ENCODE measurements at regions not wholly inside any gene's neighbourhood (a gene's known extent, or its start where the extent isn't known, plus 50 kb on each side); places are given as distances from the start of the nearest gene placed in this dataset.

GRCh38 chr20:22374678-22375590 is 209.4 kb downstream of the FOXA2 start:
- TF ChIP-seq CTCF (IDR thresholded peaks at IDR 0.05): no peak
- H3K4me1 ChIP-seq (ENCODE audit: control insufficient read depth in 1 of 2, insufficient read depth in 1 of 2, low read depth in 1 of 2, low read length in 1 of 2): no peaks in the 10 kb centered on the region

GRCh38 chr20:22374066-22374465 is 210.3 kb downstream of the FOXA2 start:
- H3K36me3 ChIP-seq: no peaks in the 10 kb centered on the region
- H3K9me3 ChIP-seq: no peaks in the 10 kb centered on the region
- no peak overlapping the region for H3K27ac ChIP-seq
- no peaks in the 10 kb centered on the region for H3K27me3 ChIP-seq
- H3K4me1 ChIP-seq (ENCODE audit: control insufficient read depth in 1 of 2, insufficient read depth in 1 of 2, low read depth in 1 of 2, low read length in 1 of 2): no peaks in the 10 kb centered on the region
- no peak for TF ChIP-seq CTCF (IDR thresholded peaks at IDR 0.05)
- H3K4me3 ChIP-seq (ENCODE audit: low read depth in 1 of 2, low read length in 1 of 2): no peak overlapping the region

More at GRCh38 chr20:22374678-22375590, 209.4 kb downstream of the FOXA2 start:
- H3K36me3 ChIP-seq: no peaks in the 10 kb centered on the region
- H3K27me3 ChIP-seq: no peaks in the 10 kb centered on the region
- no peak overlapping the region for H3K27ac ChIP-seq
- no peaks in the 10 kb centered on the region for H3K9me3 ChIP-seq
- no peak overlapping the region for H3K4me3 ChIP-seq (ENCODE audit: low read depth in 1 of 2, low read length in 1 of 2)

DNA sequence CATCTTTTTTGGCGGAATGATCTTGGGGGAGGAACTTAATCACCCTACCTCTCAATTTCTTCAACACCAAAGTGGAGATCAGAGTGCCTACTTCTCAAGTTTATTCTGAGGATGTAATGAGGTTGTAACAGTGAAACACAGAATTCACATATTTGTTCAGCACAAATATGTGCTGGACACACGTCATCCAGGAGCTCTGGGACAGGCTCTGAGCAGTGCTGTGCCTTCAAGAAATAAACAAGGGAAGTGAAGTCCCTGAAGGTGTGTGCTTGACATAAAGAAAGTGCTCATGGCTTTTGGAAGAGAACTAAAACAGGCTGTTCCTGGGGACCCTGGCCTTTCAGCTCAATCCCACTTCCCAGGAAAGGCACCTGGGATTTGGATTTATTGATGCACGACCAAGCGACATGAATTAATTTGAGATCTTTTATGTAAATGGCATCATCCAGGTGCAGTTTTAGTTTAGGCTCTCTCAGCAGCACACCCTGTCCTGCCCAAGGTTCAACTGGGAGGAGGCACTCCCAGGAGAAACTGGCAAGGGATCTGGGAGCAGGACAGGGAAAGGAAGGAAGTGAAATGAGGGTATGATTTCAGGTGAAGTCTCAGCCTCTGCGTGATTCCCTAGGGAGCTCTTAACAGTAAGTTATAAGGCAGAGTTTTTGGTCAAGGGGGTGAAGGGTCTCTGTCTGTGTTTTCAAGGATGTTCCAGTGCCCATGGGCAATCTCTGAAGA is 211.0 kb downstream of the FOXA2 start:
- no peak overlapping the region for H3K27ac ChIP-seq
- no peaks in the 10 kb centered on the region for H3K9me3 ChIP-seq
- no peak for TF ChIP-seq CTCF (IDR thresholded peaks at IDR 0.05)
- H3K4me1 ChIP-seq (ENCODE audit: control insufficient read depth in 1 of 2, insufficient read depth in 1 of 2, low read depth in 1 of 2, low read length in 1 of 2): no peaks in the 10 kb centered on the region
- H3K27me3 ChIP-seq: no peaks in the 10 kb centered on the region
- H3K36me3 ChIP-seq: no peaks in the 10 kb centered on the region
- no peak overlapping the region for H3K4me3 ChIP-seq (ENCODE audit: low read depth in 1 of 2, low read length in 1 of 2)

GRCh38 chr20:22371843-22372242 is 212.5 kb downstream of the FOXA2 start:
- no peaks in the 10 kb centered on the region for H3K36me3 ChIP-seq
- TF ChIP-seq CTCF (IDR thresholded peaks at IDR 0.05): no peak
- H3K27ac ChIP-seq: no peak overlapping the region
- no peaks in the 10 kb centered on the region for H3K9me3 ChIP-seq
- H3K4me1 ChIP-seq (ENCODE audit: control insufficient read depth in 1 of 2, insufficient read depth in 1 of 2, low read depth in 1 of 2, low read length in 1 of 2): no peaks in the 10 kb centered on the region
- no peaks in the 10 kb centered on the region for H3K27me3 ChIP-seq
- no peak overlapping the region for H3K4me3 ChIP-seq (ENCODE audit: low read depth in 1 of 2, low read length in 1 of 2)

DNA sequence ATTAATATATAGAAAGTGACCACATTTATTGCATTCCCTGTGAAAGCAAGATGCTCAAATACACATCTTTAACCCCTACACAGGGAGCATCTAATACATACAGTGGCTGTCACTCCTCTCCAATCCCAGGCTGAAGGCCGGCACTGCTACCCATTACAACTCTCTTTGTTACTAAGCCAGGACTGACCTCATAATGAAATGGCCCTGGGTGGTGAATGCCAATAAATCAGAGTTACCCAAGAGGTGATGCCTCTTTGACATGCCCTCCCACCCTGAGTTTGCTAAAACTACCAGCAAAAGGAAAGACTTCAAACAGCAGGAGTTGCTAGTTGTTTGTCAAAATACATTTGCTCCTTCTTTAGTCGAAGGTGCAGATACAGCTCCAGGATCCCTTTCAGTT is 214.2 kb downstream of the FOXA2 start:
- Histone ChIP-seq H3K27me3 (no peaks in the 10 kb centered on the region), H3K9me3 (no peaks in the 10 kb centered on the region), H3K36me3 (no peaks in the 10 kb centered on the region), H3K4me1 (ENCODE audit: control insufficient read depth in 1 of 2, insufficient read depth in 1 of 2, low read depth in 1 of 2, low read length in 1 of 2) (no peaks in the 10 kb centered on the region), H3K27ac (no peak overlapping the region), H3K4me3 (ENCODE audit: low read depth in 1 of 2, low read length in 1 of 2) (no peak overlapping the region)
- no peak for TF ChIP-seq CTCF (IDR thresholded peaks at IDR 0.05)

All from neutrophil (primary cell).